Eye (tissue), 1 donor: ENCODE measurements at regions not wholly inside any gene's neighbourhood (a gene's known extent, or its start where the extent isn't known, plus 50 kb on each side); places are given as distances from the start of the nearest gene placed in this dataset.

Experiments used
- DNase-seq: peaks from one replicate; pipeline ENCODE4 v3.0.0-alpha.2; 2015

DNA sequence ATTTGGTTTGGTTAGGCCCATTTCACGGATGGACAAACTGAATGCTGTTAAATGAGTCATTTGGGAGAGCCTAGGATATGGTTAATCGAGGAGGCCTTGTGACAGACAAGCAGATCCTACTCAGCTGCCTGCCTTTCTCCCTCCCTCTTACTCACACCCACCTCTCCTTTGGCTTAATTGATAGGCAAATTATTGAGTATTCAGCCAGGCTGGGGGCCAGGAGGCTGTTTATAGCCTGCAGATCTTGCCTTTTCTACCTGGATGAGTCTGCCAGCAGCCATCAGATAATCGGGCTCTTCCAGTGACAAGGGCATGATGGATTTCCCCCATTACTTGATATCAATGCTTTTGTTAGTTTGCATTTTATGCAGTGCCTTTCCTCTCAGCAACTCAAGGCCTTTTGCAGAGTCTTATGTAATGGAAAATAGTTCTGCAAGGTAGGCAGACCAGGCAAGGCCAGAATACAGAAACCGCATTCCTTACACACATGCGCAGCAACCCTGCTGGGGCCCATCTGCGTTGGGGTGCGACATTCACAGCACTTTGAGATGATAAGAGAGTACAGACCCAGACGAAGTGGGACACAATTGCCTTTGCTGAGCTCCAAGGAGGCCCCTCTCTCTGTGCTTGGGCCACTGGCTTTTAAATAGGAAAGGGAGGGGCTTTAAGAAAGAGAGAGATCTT is 96.2 kb upstream of the ATP6AP2 start:
- DNase-seq, result no peak

DNA sequence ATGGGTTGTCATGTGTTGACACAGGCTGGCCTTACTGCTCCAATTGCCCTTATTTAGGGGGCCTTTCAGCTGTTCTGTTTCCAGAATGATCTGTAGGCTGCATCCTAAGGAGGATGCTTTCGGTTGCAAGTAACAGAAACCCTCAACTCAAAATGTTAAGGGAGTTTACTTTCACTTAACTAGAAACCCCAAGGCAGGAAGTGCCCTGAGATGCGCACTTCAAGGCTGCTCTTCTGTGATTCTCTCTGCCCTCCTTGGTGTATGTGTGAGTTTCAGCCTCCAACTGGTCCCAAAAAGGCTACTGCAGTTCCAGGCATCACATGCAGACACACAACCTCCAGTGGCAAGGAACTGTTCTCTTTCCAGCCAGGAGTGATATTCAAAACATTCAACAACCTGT is 97.3 kb upstream of the ATP6AP2 start:
- no peak for DNase-seq

DNA sequence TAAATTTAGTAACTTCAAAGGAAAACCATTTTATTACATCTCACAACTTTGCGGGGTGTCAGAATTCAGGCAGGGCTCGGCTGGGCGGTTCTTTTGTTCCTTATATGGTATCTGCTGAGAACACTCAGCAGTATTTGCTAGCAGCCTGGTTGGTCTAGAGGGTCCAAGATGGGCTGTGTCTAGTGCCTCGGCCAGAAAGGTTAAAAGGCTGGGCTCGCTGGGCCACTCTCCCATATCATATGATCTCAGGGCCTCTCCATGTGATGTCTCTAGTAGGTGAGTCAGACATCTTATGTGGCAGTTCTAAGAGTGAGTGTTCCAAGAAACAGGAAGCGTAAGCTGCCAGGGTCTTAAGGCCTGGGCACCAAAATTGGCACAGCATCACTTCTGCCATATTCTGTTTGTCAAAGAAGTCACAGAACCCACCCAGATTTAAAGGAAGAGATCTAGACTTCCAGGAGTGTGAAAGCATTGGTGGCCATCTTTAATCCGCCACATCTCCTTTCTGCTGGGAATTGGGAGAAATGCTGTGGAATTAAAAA is 100.9 kb upstream of the ATP6AP2 start:
- no peak for DNase-seq

DNA sequence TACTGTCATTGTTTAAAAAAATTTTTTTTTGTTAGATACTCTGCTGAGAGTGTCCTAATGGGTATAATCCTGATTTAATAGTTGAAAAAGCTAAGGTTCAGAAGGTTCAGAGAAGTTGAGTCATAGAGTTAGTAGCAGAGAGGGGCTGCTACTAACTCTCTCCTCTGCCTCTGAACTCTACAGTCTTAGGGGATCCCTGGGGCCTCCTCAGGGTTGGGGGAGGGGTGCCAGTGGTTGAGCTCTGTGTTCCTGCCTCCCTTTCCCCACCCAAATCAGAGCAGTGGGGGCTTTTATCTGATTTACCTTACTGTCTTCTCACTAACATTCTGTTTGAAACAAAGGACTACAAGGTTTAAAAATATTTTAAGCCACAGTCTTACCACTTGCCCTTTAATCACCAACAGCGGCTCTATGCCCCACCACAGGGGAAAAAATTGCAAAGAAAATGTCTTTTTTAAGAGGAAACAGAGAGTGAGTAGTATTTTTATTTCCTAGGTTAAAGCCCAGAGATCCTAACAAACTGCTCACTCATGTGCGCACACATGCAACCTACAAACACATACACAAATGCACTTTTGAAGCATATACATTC is 102.2 kb upstream of the ATP6AP2 start:
- no peak for DNase-seq

DNA sequence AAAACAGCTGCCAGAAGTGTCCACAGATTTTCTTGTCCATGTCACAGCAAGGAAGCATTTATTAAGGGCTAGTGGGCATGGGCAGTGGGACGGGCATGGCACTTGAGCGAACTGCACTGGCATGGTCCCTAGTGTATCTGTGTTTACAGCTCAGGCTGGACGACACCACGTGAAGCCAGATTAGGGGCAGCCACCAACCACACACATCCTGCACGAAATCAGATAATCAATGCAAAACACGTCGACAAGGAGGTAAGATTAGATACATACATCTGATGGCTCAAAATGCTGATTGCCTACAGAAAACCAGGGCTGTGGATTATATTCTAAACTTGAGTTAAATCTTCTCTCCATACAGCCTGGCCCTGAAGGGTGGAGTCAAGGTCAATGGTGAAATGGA is 103.8 kb upstream of the ATP6AP2 start:
- no peak for DNase-seq

DNA sequence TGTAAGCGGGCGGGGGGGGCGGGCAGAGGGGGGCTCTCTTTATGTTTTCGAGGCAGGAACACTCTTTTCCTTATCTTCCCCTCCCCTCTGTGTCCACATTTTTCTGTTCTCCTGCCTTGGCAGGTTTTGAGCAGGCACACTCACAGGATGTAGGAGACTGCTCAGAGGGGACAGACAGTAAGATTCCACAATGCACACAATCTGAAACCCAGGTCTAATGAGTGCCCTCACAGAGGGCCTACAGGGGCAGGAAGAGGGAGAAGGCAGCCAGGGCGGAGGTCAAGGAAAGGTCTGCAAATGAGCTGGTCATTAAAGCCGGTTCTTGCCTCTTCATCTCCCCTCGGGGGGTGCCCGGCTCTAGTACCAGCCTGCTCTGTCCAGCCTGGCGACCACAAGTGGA is 106.1 kb upstream of the ATP6AP2 start:
- peak; percentile 61 for DNase-seq

DNA sequence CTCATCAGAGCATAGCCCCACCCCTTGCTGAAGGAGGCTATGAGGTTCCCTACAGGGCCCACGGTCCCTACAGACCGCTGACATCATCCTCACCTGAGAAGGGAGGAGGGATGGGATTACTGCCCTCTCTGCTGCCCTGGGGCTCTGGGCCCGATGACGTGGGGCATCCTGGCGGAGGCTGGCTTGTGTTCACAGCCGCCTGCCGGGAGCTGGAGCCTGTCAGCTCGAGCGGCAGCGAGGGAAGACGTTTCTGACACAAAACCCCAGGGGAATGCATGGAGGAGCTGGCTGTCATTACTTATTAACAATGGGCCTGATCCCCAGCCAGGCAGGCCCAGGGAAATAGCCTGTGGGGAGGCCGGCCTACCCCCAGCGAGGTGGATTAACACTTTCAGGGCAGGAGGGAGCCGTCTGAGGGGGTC is 106.6 kb upstream of the ATP6AP2 start:
- DNase-seq, result peak; percentile 90

DNA sequence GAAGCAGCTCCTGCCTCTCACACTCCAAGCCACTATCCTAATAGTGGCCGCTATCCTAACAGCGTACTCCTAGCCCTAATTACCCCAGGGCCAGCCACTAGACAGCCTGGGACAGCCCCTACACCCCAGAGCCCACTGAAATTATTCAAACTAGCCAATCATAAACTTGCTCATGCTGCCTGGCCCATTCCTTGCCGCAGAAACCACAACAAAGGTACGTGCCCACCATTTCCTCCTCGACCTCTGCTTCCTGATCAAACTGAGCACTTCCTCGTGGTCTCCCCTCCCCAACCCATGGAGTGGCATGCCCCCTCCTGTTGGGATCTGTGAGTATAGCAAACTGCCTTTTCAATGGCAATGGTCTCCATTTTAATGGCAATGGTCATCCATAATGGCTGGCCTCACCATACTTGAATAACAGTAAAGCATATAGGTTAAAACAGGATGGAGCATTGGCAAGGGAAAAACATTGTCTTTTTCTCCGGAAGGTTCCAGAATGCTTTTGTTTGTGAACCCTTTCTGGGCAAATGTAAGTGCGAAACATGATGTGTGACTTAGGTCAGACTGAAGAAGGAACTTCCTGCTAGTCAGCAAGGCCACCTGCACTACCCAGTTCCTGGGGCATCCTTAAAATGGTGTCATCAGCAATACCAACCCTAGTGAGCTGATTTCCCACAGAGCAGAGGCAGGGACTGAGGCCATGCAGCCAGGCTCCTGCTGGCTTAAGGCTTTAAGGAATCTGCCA is 107.1 kb upstream of the ATP6AP2 start:
- DNase-seq, result no peak

DNA sequence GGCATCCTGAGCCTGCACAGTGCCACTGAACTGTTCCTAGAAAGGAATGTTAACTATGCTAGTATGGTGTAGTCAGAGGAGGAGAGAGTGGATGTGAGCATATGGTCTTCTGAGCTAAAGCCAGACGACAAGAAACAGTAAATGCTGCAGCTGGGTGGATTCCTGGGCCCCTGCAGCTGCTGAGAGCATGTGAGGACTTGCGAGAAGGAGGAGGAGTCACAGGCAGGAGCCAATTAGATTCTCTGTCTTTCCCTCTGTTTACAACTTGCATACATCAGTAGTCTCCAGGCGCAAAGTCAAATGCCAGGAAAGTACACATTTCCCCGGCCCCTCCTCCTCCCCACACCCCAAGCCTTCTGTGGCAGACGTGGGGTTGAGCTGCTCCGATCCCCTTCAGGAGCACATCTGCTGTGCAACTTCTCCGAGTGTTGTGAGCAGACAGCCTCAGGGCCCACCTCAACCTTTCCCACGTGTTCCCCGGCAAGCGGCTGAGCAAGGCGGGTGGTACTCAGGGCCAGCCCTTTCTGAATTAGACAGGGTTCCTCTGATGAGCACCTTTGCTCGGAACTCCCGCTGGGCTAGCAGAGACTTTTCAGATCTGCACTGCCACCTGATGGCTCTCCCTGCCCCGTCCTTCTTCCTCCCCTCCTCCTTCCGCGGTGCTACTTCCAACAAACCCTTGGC is 108.7 kb upstream of the ATP6AP2 start:
- DNase-seq, result peak; percentile 82

DNA sequence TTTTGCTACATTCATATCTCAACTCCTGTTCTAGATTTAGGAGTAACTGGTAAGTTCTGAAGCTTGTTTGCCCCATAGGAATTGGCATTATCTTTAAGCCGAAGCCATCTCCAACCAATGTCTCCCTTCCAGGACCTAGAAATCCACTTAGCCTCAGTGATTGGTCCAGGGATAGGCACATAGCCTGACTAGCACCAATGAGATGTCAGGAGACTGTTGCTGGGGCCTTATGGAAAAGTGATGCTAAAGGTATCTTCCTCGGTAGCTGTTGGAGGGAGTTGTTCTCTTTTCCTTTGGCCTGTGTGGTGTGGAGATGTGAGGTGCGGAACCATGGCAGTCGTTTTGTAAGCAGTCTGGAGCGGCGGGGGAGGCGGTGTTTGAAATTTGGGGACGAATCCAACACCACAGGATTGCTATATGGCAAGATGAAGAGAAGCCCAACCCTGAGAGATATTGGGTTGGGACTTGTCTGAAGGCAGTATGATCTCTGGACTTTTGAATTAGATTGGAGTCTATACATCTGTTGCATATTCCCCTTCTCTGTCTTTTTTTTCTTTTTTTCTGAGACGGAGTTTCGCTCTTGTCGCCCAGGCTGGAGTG is 109.8 kb upstream of the ATP6AP2 start:
- DNase-seq, result no peak

DNA sequence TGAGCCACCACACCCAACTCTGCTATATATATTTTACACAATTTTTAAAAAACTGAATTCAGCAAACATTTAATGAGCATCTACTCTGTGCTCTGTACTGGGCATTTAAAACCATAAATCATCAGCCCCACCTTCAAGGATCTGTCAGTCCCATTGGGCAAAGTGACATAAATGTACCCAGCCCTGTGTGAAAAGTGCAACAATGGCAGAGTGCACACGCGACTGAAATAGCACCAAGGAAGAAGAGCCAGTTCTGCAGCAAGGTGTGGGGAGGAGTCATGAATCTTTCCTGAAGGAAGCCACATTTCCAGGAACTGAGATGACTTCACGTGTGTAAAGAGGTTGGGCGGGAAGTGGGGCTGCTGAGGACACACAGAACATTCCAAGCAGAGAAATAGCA is 111.5 kb upstream of the ATP6AP2 start:
- DNase-seq, result no peak

DNA sequence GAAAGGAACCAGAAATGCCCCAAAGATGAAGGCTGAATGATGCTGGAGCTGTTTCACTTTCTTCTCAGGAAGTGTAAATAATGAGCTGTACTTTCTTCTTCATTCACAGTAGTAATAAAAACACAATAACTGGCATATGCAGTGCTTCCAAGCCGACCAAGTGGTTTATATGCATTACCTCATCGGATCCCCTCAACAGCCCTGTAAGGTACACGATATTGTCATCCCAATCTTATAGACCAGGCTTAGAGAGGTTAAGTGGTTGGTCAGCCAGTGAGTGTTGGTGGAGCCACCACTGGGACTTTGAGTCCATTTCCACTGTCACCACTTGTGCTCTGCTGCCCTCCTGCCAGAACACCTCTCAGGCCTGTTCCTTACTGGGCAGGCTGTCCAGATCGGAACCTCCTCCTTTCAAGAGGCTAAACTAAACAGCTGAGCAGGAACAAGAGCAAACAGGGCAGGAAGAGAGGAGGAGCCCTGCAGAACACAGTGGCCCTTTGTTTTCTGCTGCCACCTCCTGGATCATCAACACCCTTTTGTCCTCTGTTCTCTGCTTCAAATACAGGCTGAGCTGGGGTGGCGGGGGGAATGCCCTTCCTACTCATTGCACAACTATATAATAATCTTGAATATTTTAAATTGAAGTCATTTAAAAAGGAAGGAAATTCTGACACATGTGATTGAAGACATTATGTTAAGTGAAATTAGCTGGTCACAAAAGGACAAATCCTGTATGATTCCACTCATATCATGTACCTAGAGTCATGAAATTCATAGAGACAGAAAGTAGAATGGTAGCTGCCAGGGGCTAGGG is 112.5 kb upstream of the ATP6AP2 start:
- DNase-seq, result peak; percentile 73

DNA sequence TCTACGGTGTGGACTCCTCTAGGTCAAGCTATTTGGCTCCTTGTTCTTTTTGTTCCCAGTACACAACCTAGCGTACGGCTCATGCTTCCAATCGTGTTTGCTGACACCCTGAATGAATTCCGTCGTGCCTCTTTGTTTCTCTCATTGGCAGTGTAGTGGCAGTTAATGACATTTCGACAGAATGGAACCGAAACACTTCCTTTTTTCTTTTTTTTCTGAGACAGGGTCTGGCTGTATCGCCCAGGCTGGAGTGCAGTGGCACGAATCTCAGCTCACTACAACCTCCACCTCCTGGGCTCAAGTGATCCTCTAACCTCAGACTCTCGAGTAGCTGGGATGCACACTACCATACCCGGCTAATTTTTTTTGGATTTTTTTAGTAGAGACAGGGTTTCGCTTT is 113.3 kb upstream of the ATP6AP2 start:
- no peak for DNase-seq

DNA sequence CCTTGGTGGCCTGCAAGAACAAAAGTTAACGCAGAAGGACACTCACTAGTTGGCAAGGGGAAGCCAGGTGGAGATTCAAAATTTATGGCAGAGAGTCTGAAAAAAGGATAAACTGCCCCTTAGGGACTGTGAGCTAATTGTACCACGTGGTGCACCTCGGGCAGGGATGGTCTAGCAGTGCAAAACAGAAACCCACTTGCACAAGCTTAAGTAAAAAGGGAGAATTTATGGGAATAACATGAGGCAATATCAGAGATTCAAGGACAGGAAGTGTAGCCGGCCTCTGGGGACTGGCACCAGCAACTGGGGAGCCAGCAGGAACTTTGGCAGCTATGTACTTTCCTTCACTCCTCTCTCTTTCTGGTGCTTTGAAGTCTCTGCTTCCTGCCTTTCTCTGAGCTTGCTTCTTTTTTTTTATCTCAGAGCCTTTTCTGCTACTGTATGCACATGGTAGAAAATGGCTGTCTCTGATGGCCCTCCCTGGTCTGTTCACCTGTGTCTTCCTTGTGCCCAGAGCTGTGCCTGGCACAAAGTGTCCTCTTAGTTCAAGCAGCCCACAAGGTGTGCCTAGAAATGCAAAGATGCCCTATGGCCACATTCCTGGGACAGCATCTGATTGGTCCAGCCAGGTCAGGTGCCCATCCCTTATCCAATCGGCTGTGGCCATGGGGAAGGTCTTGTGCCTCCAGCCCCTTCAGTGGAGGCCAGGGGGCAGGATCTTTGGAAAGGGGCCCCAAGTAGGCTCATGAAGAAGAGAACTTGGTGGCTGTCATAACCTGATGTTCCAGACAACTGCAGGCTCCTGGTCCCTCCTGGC is 114.8 kb upstream of the ATP6AP2 start:
- DNase-seq, result no peak

DNA sequence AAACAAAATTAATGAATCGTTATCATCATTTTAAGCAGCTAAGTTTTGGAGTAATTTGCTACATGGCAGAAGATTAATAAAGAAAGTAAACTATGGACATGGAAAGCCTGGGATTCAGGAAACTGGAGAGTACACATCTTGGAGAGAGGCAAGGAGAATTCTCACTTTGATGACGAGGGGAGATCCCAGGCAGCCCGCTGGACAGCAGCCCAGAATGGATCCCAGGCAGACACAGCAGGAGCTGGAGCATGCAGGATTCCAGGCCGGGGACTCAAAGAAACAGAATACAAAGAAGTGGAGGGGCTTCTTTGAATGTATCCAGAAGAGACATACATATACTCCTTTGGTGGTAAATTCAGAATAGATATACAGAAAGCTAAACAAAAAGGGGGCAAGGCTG is 118.0 kb upstream of the ATP6AP2 start:
- DNase-seq, result no peak

DNA sequence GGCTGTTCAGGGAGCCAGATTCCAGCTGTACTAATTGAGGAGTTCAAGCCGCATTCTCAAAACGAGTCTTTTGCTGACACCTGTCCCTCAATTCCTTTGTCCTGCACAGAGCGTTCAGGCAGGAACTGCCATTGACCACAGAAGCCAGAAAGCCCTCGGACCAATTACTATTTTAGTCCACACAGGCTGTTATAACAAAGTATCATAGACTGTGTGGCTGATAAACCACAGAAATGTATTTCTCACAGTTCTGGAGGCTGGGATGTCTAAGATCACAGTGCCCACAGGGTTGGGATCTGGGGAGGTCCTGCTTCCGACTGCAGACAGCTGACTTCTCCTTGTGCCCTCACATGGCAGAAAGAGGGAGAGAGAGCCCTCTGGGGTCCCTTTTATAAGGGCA is 119.8 kb upstream of the ATP6AP2 start:
- DNase-seq, result no peak

DNA sequence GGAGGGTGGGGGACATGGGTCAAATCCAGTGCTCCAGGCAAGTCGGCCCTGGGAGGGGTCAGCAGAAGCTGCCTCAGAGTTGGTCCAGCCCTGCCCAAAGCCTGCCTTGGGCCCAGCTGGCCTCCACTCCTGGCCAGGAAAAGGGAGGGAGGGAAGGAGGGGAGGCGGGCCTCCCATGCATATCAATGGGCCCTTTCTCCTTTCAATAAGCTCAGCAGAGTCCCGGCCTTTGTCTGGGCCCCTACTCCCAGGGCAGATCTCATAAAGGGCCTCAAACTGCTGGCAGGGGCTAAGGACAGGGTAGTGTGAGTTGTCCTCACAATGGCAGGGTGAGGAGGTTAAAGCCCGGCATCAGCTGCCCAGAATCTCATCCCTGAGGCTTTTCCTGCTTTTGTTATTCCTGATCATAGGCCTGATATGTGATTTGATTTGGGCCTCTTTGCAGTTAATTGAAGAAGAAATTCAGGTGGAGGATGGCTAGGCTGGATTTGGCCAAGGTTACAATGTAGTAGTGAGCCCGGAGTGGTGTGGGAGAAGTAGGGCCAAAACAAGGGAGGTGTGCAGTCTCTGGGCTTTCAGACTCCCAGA is 121.1 kb upstream of the ATP6AP2 start:
- peak; percentile 44 for DNase-seq

DNA sequence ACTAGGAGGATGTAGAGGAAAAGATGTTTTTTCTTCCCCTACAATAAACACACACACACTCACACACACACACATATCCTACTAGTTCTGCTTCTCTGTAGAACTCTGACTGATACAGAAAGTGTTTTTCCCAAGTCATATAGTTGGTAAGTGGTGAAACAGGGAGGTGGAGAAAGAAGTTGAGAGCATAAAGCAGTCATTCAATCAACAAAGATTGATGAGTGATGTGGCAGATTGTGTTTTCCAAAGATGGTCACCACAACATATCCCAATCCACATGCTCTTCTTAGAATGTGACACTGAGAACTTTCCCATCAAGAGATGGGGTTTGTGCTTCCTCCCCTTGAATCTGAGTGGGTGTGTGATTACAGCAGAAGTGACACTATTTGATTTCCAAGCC is 123.4 kb upstream of the ATP6AP2 start:
- no peak for DNase-seq

DNA sequence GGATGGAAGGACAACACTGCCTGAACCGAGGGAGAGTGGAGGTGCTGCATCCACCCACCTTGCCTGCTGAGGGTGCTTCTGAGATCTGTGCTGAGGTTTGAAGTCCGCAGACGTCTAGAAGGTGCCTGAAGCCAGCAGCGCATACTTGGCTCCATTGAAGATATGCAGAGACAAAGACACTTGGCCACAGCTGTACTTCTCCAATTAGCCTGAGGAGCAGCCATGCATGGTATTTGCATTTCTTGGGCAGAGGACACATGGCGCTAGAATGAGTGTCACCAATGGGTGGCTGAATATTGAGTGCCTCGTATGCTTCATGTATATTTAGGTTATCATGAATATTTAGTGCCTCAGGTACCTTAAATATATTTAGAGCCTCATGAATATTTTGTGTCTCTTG is 128.7 kb upstream of the ATP6AP2 start:
- DNase-seq, result no peak

DNA sequence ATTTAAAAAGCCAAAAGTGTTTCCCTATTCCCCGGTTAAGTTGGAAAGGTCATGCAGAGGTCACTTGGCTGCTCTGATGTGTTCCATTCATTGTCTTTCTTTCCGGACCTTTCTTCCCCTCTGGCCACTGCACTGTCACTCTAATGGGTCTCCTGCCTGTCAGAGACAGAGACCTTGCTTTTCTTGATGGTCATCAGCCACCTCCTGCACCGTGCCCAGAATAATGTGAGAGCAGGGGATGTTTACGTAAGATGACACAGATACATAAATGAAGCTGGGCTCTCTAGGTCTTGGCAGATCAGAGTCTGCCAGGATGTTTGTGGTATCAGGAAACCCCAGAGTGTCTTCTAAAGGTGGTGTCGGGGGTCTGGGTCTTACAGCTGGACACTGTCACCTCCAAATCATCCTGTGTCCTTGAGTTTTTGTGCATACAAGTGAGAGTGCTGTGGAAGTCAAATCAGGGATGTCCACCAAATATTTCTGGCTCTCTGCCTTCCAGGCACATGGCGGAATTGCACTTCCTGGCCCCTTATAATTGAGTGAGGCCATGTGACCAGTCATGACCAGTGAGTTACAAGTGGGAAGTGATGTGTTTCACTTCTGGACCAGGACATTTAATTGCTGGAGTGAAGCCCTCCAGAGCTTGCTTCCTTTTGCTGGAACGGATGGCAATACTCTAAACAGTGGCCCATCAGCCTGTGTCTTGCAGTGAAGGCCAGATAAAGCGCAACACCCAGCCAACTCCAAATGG is 130.6 kb upstream of the ATP6AP2 start:
- no peak for DNase-seq
